B cell (primary cell): ENCODE measurements at regions not wholly inside any gene's neighbourhood (a gene's known extent, or its start where the extent isn't known, plus 50 kb on each side); places are given as distances from the start of the nearest gene placed in this dataset.
"Not testable (repeated sequence)": the region's sequence is repeated elsewhere in the genome, so short reads cannot be mapped to it uniquely, and the experiment has no call there.

Experiments
- CTCF ChIP-seq: fragments of 200-600 bp; IDR thresholded peaks from one replicate; pipeline ENCODE4 v1.8.0; 2022; ENCODE audit warnings: antibody characterized with exemption, mild to moderate bottlenecking
- EZH2 ChIP-seq: IDR thresholded peaks from 2 replicates; pipeline ENCODE4 v1.6.1; 2012; ENCODE audit warnings: borderline replicate concordance, low read depth, mild to moderate bottlenecking, moderate library complexity, low read length; ENCODE audit not compliant: insufficient read depth, poor library complexity, severe bottlenecking

- not testable (repeated sequence) for TF ChIP-seq CTCF, EZH2
Observed at GRCh38 chr7:76829-77395, 115.5 kb upstream of the FAM20C start.
